Trophoblast cell (in vitro differentiated cells and primary cell): ENCODE measurements at regions not wholly inside any gene's neighbourhood (a gene's known extent, or its start where the extent isn't known, plus 50 kb on each side); places are given as distances from the start of the nearest gene placed in this dataset.

Experiments
- DNase-seq, 2 donors: peaks; one replicate each; pipeline ENCODE4 v3.0.0-alpha.2; 2016
- H2AFZ ChIP-seq: 2 replicates; pipeline ENCODE4 v1.6.1; 2013; ENCODE audit warnings: low read length, moderate library complexity, mild to moderate bottlenecking; ENCODE audit not compliant: insufficient read depth, poor library complexity
- H2AK5ac ChIP-seq: 2 replicates; pipeline ENCODE4 v1.6.1; 2013; ENCODE audit warnings: mild to moderate bottlenecking, low read length
- H2BK120ac ChIP-seq: 2 replicates; pipeline ENCODE4 v1.6.1; 2013; ENCODE audit warnings: low read length, mild to moderate bottlenecking, moderate library complexity; ENCODE audit not compliant: insufficient read depth, poor library complexity
- H2BK12ac ChIP-seq: 2 replicates; pipeline ENCODE4 v1.6.1; 2013; ENCODE audit warnings: mild to moderate bottlenecking, low read length, moderate library complexity
- H2BK5ac ChIP-seq: 2 replicates; pipeline ENCODE4 v1.6.1; 2013; ENCODE audit warnings: low read length, low read depth, moderate library complexity, mild to moderate bottlenecking; ENCODE audit not compliant: poor library complexity
- H3K14ac ChIP-seq: 2 replicates; pipeline ENCODE4 v1.6.1; 2013; ENCODE audit warnings: mild to moderate bottlenecking, low read length
- H3K18ac ChIP-seq: 2 replicates; pipeline ENCODE4 v1.6.1; 2013; ENCODE audit warnings: mild to moderate bottlenecking, low read length
- H3K23ac ChIP-seq: 2 replicates; pipeline ENCODE4 v1.6.1; 2013; ENCODE audit warnings: low read length
- H3K27ac ChIP-seq: 2 replicates; pipeline ENCODE4 v1.5.1; 2013; ENCODE audit warnings: low read depth, mild to moderate bottlenecking, inconsistent platforms, low read length, moderate library complexity
- H3K27me3 ChIP-seq: 2 replicates; pipeline ENCODE4 v1.6.1; 2013; ENCODE audit warnings: inconsistent platforms, mild to moderate bottlenecking, low read length, moderate library complexity; ENCODE audit not compliant: insufficient read depth
- H3K36me3 ChIP-seq, 2 experiments: 1 replicate in 1 of 2; 2 replicates in 1 of 2; pipeline ENCODE4 v1.6.1; 2013; ENCODE audit warnings: low read length in 2 of 2, mild to moderate bottlenecking in 2 of 2, moderate library complexity in 1 of 2; ENCODE audit not compliant: insufficient read depth in 2 of 2, control insufficient read depth in 1 of 2
- H3K4ac ChIP-seq: 2 replicates; pipeline ENCODE4 v1.6.1; 2013; ENCODE audit warnings: low read depth, mild to moderate bottlenecking, low read length, moderate library complexity
- H3K4me1 ChIP-seq, 2 experiments: 1 replicate in 1 of 2; 2 replicates in 1 of 2; pipeline ENCODE4 v1.6.1; 2013; ENCODE audit warnings: low read length in 2 of 2, mild to moderate bottlenecking in 2 of 2, moderate library complexity in 1 of 2; ENCODE audit not compliant: insufficient read depth in 2 of 2, control insufficient read depth in 1 of 2
- H3K4me2 ChIP-seq: 2 replicates; pipeline ENCODE4 v1.6.1; 2013; ENCODE audit warnings: inconsistent platforms, mild to moderate bottlenecking, low read length, moderate library complexity
- H3K4me3 ChIP-seq: 2 replicates; pipeline ENCODE4 v1.5.1; 2013; ENCODE audit warnings: mild to moderate bottlenecking, low read depth, low read length, inconsistent platforms
- H3K79me1 ChIP-seq: one replicate; pipeline ENCODE4 v1.6.1; 2013; ENCODE audit warnings: low read length
- H3K79me2 ChIP-seq: 2 replicates; pipeline ENCODE4 v1.6.1; 2013; ENCODE audit warnings: low read length, mild to moderate bottlenecking; ENCODE audit not compliant: control insufficient read depth, insufficient read depth, poor library complexity
- H3K9ac ChIP-seq: 2 replicates; pipeline ENCODE4 v1.6.1; 2013; ENCODE audit warnings: mild to moderate bottlenecking, low read length
- H3K9me3 ChIP-seq: 2 replicates; pipeline ENCODE4 v1.6.1; 2013; ENCODE audit warnings: low read depth, mild to moderate bottlenecking, control low read depth, inconsistent platforms, low read length; ENCODE audit not compliant: insufficient read depth
- H4K12ac ChIP-seq: 2 replicates; pipeline ENCODE4 v1.6.1; 2013; ENCODE audit warnings: low read depth, mild to moderate bottlenecking, low read length, moderate library complexity
- H4K8ac ChIP-seq: 2 replicates; pipeline ENCODE4 v1.6.1; 2013; ENCODE audit warnings: low read depth, mild to moderate bottlenecking, low read length, moderate library complexity
- H4K91ac ChIP-seq: one replicate; pipeline ENCODE4 v1.6.1; 2013; ENCODE audit warnings: low read depth, mild to moderate bottlenecking, low read length, moderate library complexity
- WGBS: extraction: QIAGEN DNeasy Blood & Tissue Kit; methylation state at CpG from one replicate; pipeline ENCODE4 v1.1.7; 2013; ENCODE audit warnings: missing lambda C conversion rate; ENCODE audit not compliant: insufficient read length, insufficient coverage; ENCODE audit errors: extremely low coverage; 5-methylcytosine and 5-hydroxymethylcytosine counted together

DNA sequence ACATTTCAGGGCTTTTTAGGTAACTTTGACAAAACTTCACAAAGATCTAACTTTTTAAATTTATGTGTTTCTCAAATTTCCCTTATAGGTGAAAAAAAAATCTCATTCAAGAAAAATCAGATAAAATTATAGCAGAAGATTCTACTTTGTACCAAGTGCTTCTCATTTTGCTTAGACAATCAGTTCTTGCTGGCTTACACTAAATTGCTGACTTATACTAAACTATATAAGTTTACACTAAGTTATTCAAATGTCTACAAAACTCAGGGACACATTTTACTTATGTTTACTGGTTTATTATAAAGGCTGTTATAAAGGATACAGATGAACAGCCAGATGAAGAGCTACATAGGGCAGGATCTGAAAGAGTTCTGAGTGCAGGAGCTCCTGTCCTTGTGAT is 195.1 kb downstream of the ZPLD1 start:
- Histone ChIP-seq H3K23ac (no peak overlapping the region), H3K4ac (no peak overlapping the region), H3K27me3 (no peaks in the 10 kb centered on the region), H2AK5ac (no peak overlapping the region), H4K12ac (no peak overlapping the region), H3K36me3 (no peaks in the 10 kb centered on the region), H3K9me3 (no peaks in the 10 kb centered on the region), H3K79me2 (no peaks in the 10 kb centered on the region), H2BK120ac (no peak overlapping the region), H2AFZ (no peak overlapping the region), H3K18ac (no peak overlapping the region), H3K79me1 (no peaks in the 10 kb centered on the region), H3K4me2 (no peak overlapping the region), H2BK5ac (no peak overlapping the region), H3K9ac (no peak overlapping the region), H3K4me3 (no peak overlapping the region), H2BK12ac (no peak overlapping the region), H3K4me1 (no peaks in the 10 kb centered on the region), H4K8ac (no peak overlapping the region), H3K27ac (no peak overlapping the region), H3K14ac (no peak overlapping the region), H4K91ac (no peak overlapping the region)
- DNase-seq: no peak

DNA sequence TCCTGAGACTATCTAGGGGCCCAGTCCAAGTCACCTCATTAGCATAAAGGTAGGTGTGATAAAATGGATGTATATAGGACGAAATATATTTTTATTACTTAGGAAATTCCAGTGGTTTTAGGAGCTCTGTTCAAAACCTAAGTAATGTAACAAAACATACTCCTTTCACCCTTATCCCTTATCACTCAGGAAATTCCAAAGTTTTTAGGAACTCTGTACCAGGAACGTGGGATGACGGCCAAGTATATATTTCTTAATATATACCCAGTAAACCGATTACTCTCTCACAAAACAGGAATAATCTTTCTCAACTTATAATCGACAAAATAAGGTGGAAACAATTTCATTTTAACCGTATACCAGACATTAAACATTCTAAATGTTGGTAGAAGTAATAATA is 195.7 kb downstream of the ZPLD1 start:
- Histone ChIP-seq H3K4me3 (no peak overlapping the region), H2BK12ac (no peak overlapping the region), H2BK120ac (no peak overlapping the region), H3K4me2 (no peak overlapping the region), H3K23ac (no peak overlapping the region), H3K4ac (no peak overlapping the region), H3K79me2 (no peaks in the 10 kb centered on the region), H3K14ac (no peak overlapping the region), H4K91ac (no peak overlapping the region), H2AFZ (no peak overlapping the region), H3K27ac (no peak overlapping the region), H4K12ac (no peak overlapping the region), H3K18ac (no peak overlapping the region), H3K4me1 (no peaks in the 10 kb centered on the region), H3K79me1 (no peaks in the 10 kb centered on the region), H3K9ac (no peak overlapping the region), H3K36me3 (no peaks in the 10 kb centered on the region), H2BK5ac (no peak overlapping the region), H2AK5ac (no peak overlapping the region), H4K8ac (no peak overlapping the region), H3K27me3 (no peaks in the 10 kb centered on the region), H3K9me3 (no peaks in the 10 kb centered on the region)
- DNase-seq: no peak
- WGBS: no CpG with 5 or more reads among the region's 6 CpGs

DNA sequence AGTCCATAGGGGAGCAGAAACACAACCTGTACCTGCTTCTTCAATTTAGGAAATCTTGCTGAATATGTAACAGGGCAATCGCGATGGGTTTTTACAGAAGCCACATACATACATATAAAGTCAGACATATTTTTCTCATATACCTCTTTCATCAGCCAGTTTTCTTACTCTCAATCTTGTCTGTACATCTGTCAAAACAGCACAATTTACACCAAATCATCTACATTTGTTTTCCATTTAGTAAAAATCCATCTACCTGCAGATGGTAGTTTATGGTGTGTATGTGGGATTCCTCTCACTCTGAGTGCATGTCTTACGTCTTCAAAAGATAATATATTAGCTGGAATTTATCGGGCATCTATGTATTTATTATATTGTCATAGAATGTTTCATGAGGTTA is 208.7 kb downstream of the ZPLD1 start:
- no peak overlapping the region for H2AK5ac ChIP-seq
- no peak overlapping the region for H2BK5ac ChIP-seq
- no peaks in the 10 kb centered on the region for H3K27me3 ChIP-seq
- H3K9ac ChIP-seq: no peak overlapping the region
- H3K18ac ChIP-seq: no peak overlapping the region
- no peaks in the 10 kb centered on the region for H3K79me1 ChIP-seq
- H3K23ac ChIP-seq: no peak overlapping the region
- no peak overlapping the region for H3K4me2 ChIP-seq
- H2AFZ ChIP-seq: no peak overlapping the region
- no peaks in the 10 kb centered on the region for H3K4me1 ChIP-seq
- H2BK120ac ChIP-seq: no peak overlapping the region
- no peak overlapping the region for H3K4me3 ChIP-seq
- no peak overlapping the region for H4K91ac ChIP-seq
- H3K36me3 ChIP-seq: no peaks in the 10 kb centered on the region
- H4K8ac ChIP-seq: no peak overlapping the region
- DNase-seq: no peak
- no peak overlapping the region for H3K27ac ChIP-seq
- H3K79me2 ChIP-seq: no peaks in the 10 kb centered on the region
- H3K4ac ChIP-seq: no peak overlapping the region
- H3K14ac ChIP-seq: no peak overlapping the region
- no peaks in the 10 kb centered on the region for H3K9me3 ChIP-seq
- H4K12ac ChIP-seq: no peak overlapping the region
- H2BK12ac ChIP-seq: no peak overlapping the region
- WGBS: no CpG with 5 or more reads among the region's 4 CpGs

DNA sequence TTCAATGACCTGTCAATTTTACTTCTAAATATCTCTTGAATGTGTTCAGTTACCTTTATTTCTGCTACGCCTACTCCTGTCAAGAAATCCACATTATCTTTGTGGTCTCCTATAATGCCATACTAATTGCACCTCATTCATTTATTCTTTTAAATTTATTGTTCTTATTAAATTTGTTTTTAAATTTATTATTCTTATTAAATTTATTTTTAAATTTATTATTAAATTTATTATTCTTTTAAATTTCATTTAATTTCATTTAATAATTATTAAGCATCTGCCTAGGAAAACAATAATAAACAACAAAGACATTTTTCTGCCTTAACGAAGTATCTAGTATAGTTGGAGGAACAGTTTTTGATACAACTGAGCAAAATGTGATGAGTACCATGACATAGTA is 211.7 kb downstream of the ZPLD1 start:
- H2BK120ac ChIP-seq: no peak overlapping the region
- no peak for DNase-seq
- H2BK12ac ChIP-seq: no peak overlapping the region
- H2AK5ac ChIP-seq: no peak overlapping the region
- no peak overlapping the region for H3K4me3 ChIP-seq
- H3K9ac ChIP-seq: no peak overlapping the region
- no peak overlapping the region for H3K27ac ChIP-seq
- H3K4me1 ChIP-seq: no peaks in the 10 kb centered on the region
- no peaks in the 10 kb centered on the region for H3K36me3 ChIP-seq
- no peak overlapping the region for H3K14ac ChIP-seq
- no peak overlapping the region for H2AFZ ChIP-seq
- no peaks in the 10 kb centered on the region for H3K27me3 ChIP-seq
- H4K91ac ChIP-seq: no peak overlapping the region
- no peak overlapping the region for H4K8ac ChIP-seq
- no peak overlapping the region for H4K12ac ChIP-seq
- H3K4me2 ChIP-seq: no peak overlapping the region
- no peak overlapping the region for H3K18ac ChIP-seq
- H2BK5ac ChIP-seq: no peak overlapping the region
- no peak overlapping the region for H3K23ac ChIP-seq
- H3K4ac ChIP-seq: no peak overlapping the region
- no peaks in the 10 kb centered on the region for H3K79me1 ChIP-seq
- no CpG with 5 or more reads among the region's 2 CpGs for WGBS
- H3K9me3 ChIP-seq: no peaks in the 10 kb centered on the region
- no peaks in the 10 kb centered on the region for H3K79me2 ChIP-seq

DNA sequence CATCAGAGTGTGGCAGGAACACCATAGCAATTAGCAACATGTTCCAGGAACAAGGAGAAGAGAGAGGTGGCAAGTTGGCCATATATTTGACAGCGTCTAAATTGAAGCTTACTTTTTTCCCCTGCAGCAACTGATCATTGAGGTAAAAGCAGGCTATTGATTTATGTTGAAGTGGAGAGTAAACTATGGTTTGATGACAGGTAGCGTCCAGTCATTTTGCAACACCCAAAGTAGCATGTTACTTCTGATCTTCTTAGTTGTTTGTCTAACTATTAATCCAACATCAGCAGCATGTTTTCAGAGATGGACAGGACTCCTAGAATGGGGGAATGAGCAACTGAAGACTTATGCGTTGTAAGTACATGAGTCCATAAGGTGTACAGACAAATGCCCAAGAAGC is 225.8 kb downstream of the ZPLD1 start:
- H3K79me2 ChIP-seq: no peaks in the 10 kb centered on the region
- H3K79me1 ChIP-seq: no peaks in the 10 kb centered on the region
- no peak overlapping the region for H4K12ac ChIP-seq
- WGBS: no CpG with 5 or more reads among the region's 3 CpGs
- no peaks in the 10 kb centered on the region for H3K27me3 ChIP-seq
- no peaks in the 10 kb centered on the region for H3K9me3 ChIP-seq
- no peak overlapping the region for H4K91ac ChIP-seq
- DNase-seq: no peak
- H3K23ac ChIP-seq: no peak overlapping the region
- H2BK12ac ChIP-seq: no peak overlapping the region
- no peaks in the 10 kb centered on the region for H3K36me3 ChIP-seq
- no peak overlapping the region for H3K4me2 ChIP-seq
- no peak overlapping the region for H2AK5ac ChIP-seq
- no peaks in the 10 kb centered on the region for H3K4me1 ChIP-seq
- H4K8ac ChIP-seq: no peak overlapping the region
- H2BK5ac ChIP-seq: no peak overlapping the region
- H3K14ac ChIP-seq: no peak overlapping the region
- H3K4me3 ChIP-seq: no peak overlapping the region
- no peak overlapping the region for H3K18ac ChIP-seq
- no peak overlapping the region for H3K4ac ChIP-seq
- H3K9ac ChIP-seq: no peak overlapping the region
- H3K27ac ChIP-seq: no peak overlapping the region
- H2BK120ac ChIP-seq: no peak overlapping the region
- no peak overlapping the region for H2AFZ ChIP-seq
